GM23248 (cell line): ENCODE measurements at regions not wholly inside any gene's neighbourhood (a gene's known extent, or its start where the extent isn't known, plus 50 kb on each side); places are given as distances from the start of the nearest gene placed in this dataset.

ENCODE experiments used
- EZH2 ChIP-seq: fragments of 200-600 bp; sonication (generic); IDR thresholded peaks from 2 replicates; pipeline ENCODE4 v1.6.1; 2018; ENCODE audit warnings: antibody characterized with exemption, mild to moderate bottlenecking; ENCODE audit not compliant: insufficient read depth, poor library complexity, severe bottlenecking
- EZH2phosphoT487 ChIP-seq: fragments of 200-600 bp; sonication (generic); IDR thresholded peaks from 2 replicates; pipeline ENCODE4 v1.6.1; 2018; ENCODE audit warnings: antibody characterized with exemption, moderate library complexity, mild to moderate bottlenecking, low read depth; ENCODE audit not compliant: insufficient read depth

- TF ChIP-seq EZH2 (no peak), EZH2phosphoT487 (no peak)
These were observed 1599.5 kb downstream of the NCAM2 start for GRCh38 chr21:22597660-22598255.
